ENCODE measurements at regions not wholly inside any gene's neighbourhood (a gene's known extent, or its start where the extent isn't known, plus 50 kb on each side); places are given as distances from the start of the nearest gene placed in this dataset.
"Not testable (repeated sequence)": the region's sequence is repeated elsewhere in the genome, so short reads cannot be mapped to it uniquely, and the experiment has no call there.

GRCh38 chr3:31311559-31311958 lies 221.2 kb upstream of the STT3B start:
- no peak overlapping the region for H3K4me3 ChIP-seq (ENCODE audit: control insufficient read depth, low read depth, low read length)
- no peak for DNase-seq (ENCODE audit: low read depth)
- TF ChIP-seq CTCF (IDR thresholded peaks at IDR 0.05; ENCODE audit: control insufficient read depth, insufficient read depth, low read depth, low read length, missing control alignments): no peak

- no peak for TF ChIP-seq CTCF (IDR thresholded peaks at IDR 0.05; ENCODE audit: control insufficient read depth, insufficient read depth, low read depth, low read length, missing control alignments)
- no peak for DNase-seq (ENCODE audit: low read depth)
- H3K4me3 ChIP-seq (ENCODE audit: control insufficient read depth, low read depth, low read length): no peak overlapping the region
These were observed 220.3 kb upstream of the STT3B start for GRCh38 chr3:31312400-31312799.

- DNase-seq (ENCODE audit: low read depth): no peak
- no peak for TF ChIP-seq CTCF (IDR thresholded peaks at IDR 0.05; ENCODE audit: control insufficient read depth, insufficient read depth, low read depth, low read length, missing control alignments)
- no peak overlapping the region for H3K4me3 ChIP-seq (ENCODE audit: control insufficient read depth, low read depth, low read length)
These were observed 218.5 kb upstream of the STT3B start for GRCh38 chr3:31314258-31314657.

- no peak for TF ChIP-seq CTCF (IDR thresholded peaks at IDR 0.05; ENCODE audit: control insufficient read depth, insufficient read depth, low read depth, low read length, missing control alignments)
- DNase-seq (ENCODE audit: low read depth): no peak
- H3K4me3 ChIP-seq (ENCODE audit: control insufficient read depth, low read depth, low read length): no peak overlapping the region
These were observed 213.4 kb upstream of the STT3B start for GRCh38 chr3:31319332-31319731.

GRCh38 chr3:31321620-31322019 lies 211.1 kb upstream of the STT3B start:
- H3K4me3 ChIP-seq (ENCODE audit: control insufficient read depth, low read depth, low read length): no peak overlapping the region
- no peak for TF ChIP-seq CTCF (IDR thresholded peaks at IDR 0.05; ENCODE audit: control insufficient read depth, insufficient read depth, low read depth, low read length, missing control alignments)
- DNase-seq (ENCODE audit: low read depth): no peak

GRCh38 chr3:31322460-31322859 lies 210.3 kb upstream of the STT3B start:
- no peak for DNase-seq (ENCODE audit: low read depth)
- no peak for TF ChIP-seq CTCF (IDR thresholded peaks at IDR 0.05; ENCODE audit: control insufficient read depth, insufficient read depth, low read depth, low read length, missing control alignments)
- H3K4me3 ChIP-seq (ENCODE audit: control insufficient read depth, low read depth, low read length): no peak overlapping the region

GRCh38 chr3:31327826-31328357 lies 204.8 kb upstream of the STT3B start:
- not testable (repeated sequence) for DNase-seq (ENCODE audit: low read depth); H3K4me3 ChIP-seq (ENCODE audit: control insufficient read depth, low read depth, low read length)
